ENCODE measurements at regions not wholly inside any gene's neighbourhood (a gene's known extent, or its start where the extent isn't known, plus 50 kb on each side); places are given as distances from the start of the nearest gene placed in this dataset.

- ATAC-seq (no peak), DNase-seq (ENCODE audit: missing footprints) (no peak)
- intact Hi-C loops (cut with DNase I) = no loop called here
Measured at GRCh38 chr20:52098186-52098585, 93.4 kb downstream of the ZFP64 start.

- peak; percentile 50 for ATAC-seq
- DNase-seq (ENCODE audit: missing footprints) = peak; percentile 43
- intact Hi-C loops (cut with DNase I) = no loop called here
Measured at GRCh38 chr20:52096117-52096516, 95.5 kb downstream of the ZFP64 start.

GRCh38 chr20:52094693-52095092, 96.9 kb downstream of the ZFP64 start:
- intact Hi-C loops (cut with DNase I) = no loop called here
- ATAC-seq (no peak), DNase-seq (ENCODE audit: missing footprints) (no peak)

- intact Hi-C loops (cut with DNase I) = no loop called here
- ATAC-seq (no peak), DNase-seq (ENCODE audit: missing footprints) (no peak)
Measured at GRCh38 chr20:52093575-52093974, 98.0 kb downstream of the ZFP64 start.

GRCh38 chr20:52090035-52090434, 101.5 kb downstream of the ZFP64 start:
- ATAC-seq = no peak
- intact Hi-C loops (cut with DNase I) = no loop called here
- DNase-seq (ENCODE audit: missing footprints) = no peak

GRCh38 chr20:52087471-52087870, 104.1 kb downstream of the ZFP64 start:
- DNase-seq (ENCODE audit: missing footprints) = no peak
- no peak for ATAC-seq
- intact Hi-C loops (cut with DNase I) = no loop called here

- DNase-seq (ENCODE audit: missing footprints) (no peak), ATAC-seq (no peak)
- intact Hi-C loops (cut with DNase I) = no loop called here
Measured at GRCh38 chr20:52086878-52087277, 104.7 kb downstream of the ZFP64 start.

GRCh38 chr20:52084727-52085126, 106.9 kb downstream of the ZFP64 start:
- ATAC-seq (no peak), DNase-seq (ENCODE audit: missing footprints) (no peak)
- intact Hi-C loops (cut with DNase I) = no loop called here

GRCh38 chr20:52083627-52084232, 107.8 kb downstream of the ZFP64 start:
- intact Hi-C loops (cut with DNase I) = loop anchor here (1.0 kb wide), 1 partner anchor 444 kb away; no protein-coding TSS in a partner anchor
- DNase-seq (ENCODE audit: missing footprints) = no peak
- ATAC-seq = peak; percentile 44

GRCh38 chr20:52082612-52083011, 109.0 kb downstream of the ZFP64 start:
- ATAC-seq = no peak
- intact Hi-C loops (cut with DNase I) = loop anchor here (1.0 kb wide), 1 partner anchor 443 kb away; no protein-coding TSS in a partner anchor

GRCh38 chr20:52081791-52082190, 109.8 kb downstream of the ZFP64 start:
- DNase-seq (ENCODE audit: missing footprints) = no peak
- ATAC-seq = no peak
- intact Hi-C loops (cut with DNase I) = no loop called here

More at GRCh38 chr20:52082612-52083011, 109.0 kb downstream of the ZFP64 start:
- no peak for DNase-seq (ENCODE audit: missing footprints)

- DNase-seq (ENCODE audit: missing footprints) (no peak), ATAC-seq (no peak)
- intact Hi-C loops (cut with DNase I) = no loop called here
Measured at GRCh38 chr20:52081066-52081465, 110.5 kb downstream of the ZFP64 start.

GRCh38 chr20:52078289-52078688, 113.3 kb downstream of the ZFP64 start:
- no peak for ATAC-seq
- no peak for DNase-seq (ENCODE audit: missing footprints)
- intact Hi-C loops (cut with DNase I) = no loop called here

GRCh38 chr20:52076164-52076563, 115.4 kb downstream of the ZFP64 start:
- no peak for ATAC-seq
- no peak for DNase-seq (ENCODE audit: missing footprints)
- intact Hi-C loops (cut with DNase I) = no loop called here

GRCh38 chr20:52075400-52075799, 116.2 kb downstream of the ZFP64 start:
- ATAC-seq (no peak), DNase-seq (ENCODE audit: missing footprints) (no peak)
- intact Hi-C loops (cut with DNase I) = no loop called here

- DNase-seq (ENCODE audit: missing footprints) (no peak), ATAC-seq (no peak)
- intact Hi-C loops (cut with DNase I) = no loop called here
Measured at GRCh38 chr20:52071136-52071535, 120.4 kb downstream of the ZFP64 start.

GRCh38 chr20:52064931-52065330, 126.6 kb downstream of the ZFP64 start:
- no peak for ATAC-seq
- DNase-seq (ENCODE audit: missing footprints) = no peak
- intact Hi-C loops (cut with DNase I) = no loop called here

- intact Hi-C loops (cut with DNase I) = no loop called here
- no peak for DNase-seq (ENCODE audit: missing footprints)
- ATAC-seq = no peak
Measured at GRCh38 chr20:52062452-52063209, 128.9 kb downstream of the ZFP64 start.

- ATAC-seq (no peak), DNase-seq (ENCODE audit: missing footprints) (no peak)
- intact Hi-C loops (cut with DNase I) = no loop called here
Measured at GRCh38 chr20:52060794-52061714, 130.5 kb downstream of the ZFP64 start.
